ENCODE measurements at regions not wholly inside any gene's neighbourhood (a gene's known extent, or its start where the extent isn't known, plus 50 kb on each side); places are given as distances from the start of the nearest gene placed in this dataset.

- TF ChIP-seq, protein P1, sequence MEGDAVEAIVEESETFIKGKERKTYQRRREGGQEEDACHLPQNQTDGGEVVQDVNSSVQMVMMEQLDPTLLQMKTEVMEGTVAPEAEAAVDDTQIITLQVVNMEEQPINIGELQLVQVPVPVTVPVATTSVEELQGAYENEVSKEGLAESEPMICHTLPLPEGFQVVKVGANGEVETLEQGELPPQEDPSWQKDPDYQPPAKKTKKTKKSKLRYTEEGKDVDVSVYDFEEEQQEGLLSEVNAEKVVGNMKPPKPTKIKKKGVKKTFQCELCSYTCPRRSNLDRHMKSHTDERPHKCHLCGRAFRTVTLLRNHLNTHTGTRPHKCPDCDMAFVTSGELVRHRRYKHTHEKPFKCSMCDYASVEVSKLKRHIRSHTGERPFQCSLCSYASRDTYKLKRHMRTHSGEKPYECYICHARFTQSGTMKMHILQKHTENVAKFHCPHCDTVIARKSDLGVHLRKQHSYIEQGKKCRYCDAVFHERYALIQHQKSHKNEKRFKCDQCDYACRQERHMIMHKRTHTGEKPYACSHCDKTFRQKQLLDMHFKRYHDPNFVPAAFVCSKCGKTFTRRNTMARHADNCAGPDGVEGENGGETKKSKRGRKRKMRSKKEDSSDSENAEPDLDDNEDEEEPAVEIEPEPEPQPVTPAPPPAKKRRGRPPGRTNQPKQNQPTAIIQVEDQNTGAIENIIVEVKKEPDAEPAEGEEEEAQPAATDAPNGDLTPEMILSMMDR (IDR thresholded peaks at IDR 0.05; ENCODE audit: insufficient read depth, low read length): no peak
- TF ChIP-seq POLR2AphosphoS5 (IDR thresholded peaks at IDR 0.05; ENCODE audit: low read depth): no peak
- no peak for TF ChIP-seq REST (IDR thresholded peaks at IDR 0.05; ENCODE audit: insufficient replicate concordance, low read depth)
Measured at GRCh38 chr9:73034962-73035361, 82.1 kb upstream of the ALDH1A1 start.

Data from HL-60 (cell line).